Endothelial cell of umbilical vein (primary cell): ENCODE measurements at regions not wholly inside any gene's neighbourhood (a gene's known extent, or its start where the extent isn't known, plus 50 kb on each side); places are given as distances from the start of the nearest gene placed in this dataset.

Experiments
- BruUV-seq: library from RNA; stranded (reverse); fragments of 400-500 nt; replicated peaks from 2 replicates; lab custom pipeline; 2021; lab: Mats Ljungman, UMichigan
- CTCF ChIA-PET: fragments of 300-600, 350-600 bp; sonication (Branson Sonifier 250); formaldehyde crosslinking; loops from one replicate; lab custom pipeline; 2021; ENCODE audit warnings: antibody characterized with exemption, inconsistent platforms; lab: Charles Lee
- POLR2A ChIA-PET: fragments of 300-600, 350-600 bp; sonication (Branson Sonifier 250); formaldehyde crosslinking; loops from one replicate; lab custom pipeline; 2021; ENCODE audit warnings: antibody characterized with exemption, inconsistent platforms; lab: Charles Lee
- DNase-seq: peaks from one replicate; pipeline ENCODE4 v3.0.0-alpha.2; 2011; ENCODE audit warnings: low read depth, low spot score
- FAIRE-seq: peaks from 2 replicates; lab custom pipeline; 2011; peaks lifted over from hg19 to GRCh38; lab: Jason Lieb, UNC
- H2AFZ ChIP-seq: 2 replicates; pipeline ENCODE4 v1.6.0; 2012; ENCODE audit warnings: low read depth, low read length, control low read depth, inconsistent platforms
- H3K27ac ChIP-seq: 2 replicates; pipeline ENCODE4 v1.5.1; 2011; ENCODE audit warnings: low read depth, mild to moderate bottlenecking, control low read depth, low read length, moderate library complexity; ENCODE audit not compliant: insufficient read depth
- H3K27me3 ChIP-seq, 2 experiments: 2 replicates each; pipeline versions ENCODE4 v1.6.0 to v1.6.1; 2011; ENCODE audit warnings: low read length in 2 of 2, mixed read lengths in 1 of 2; ENCODE audit not compliant: control insufficient read depth in 2 of 2, insufficient read depth in 2 of 2
- H3K36me3 ChIP-seq, 2 experiments: 2 replicates in 1 of 2; 3 replicates in 1 of 2; pipeline ENCODE4 v1.5.1; 2011; ENCODE audit warnings: low read length in 2 of 2, mild to moderate bottlenecking in 1 of 2, moderate library complexity in 1 of 2; ENCODE audit not compliant: control insufficient read depth in 2 of 2, insufficient read depth in 2 of 2; ENCODE audit errors: extremely low read depth in 1 of 2
- H3K4me1 ChIP-seq: 3 replicates; pipeline ENCODE4 v1.5.1; 2011; ENCODE audit warnings: mild to moderate bottlenecking, low read length; ENCODE audit not compliant: control insufficient read depth, insufficient read depth; ENCODE audit errors: extremely low read depth
- H3K4me2 ChIP-seq: 2 replicates; pipeline ENCODE4 v1.6.1; 2011; ENCODE audit warnings: low read length, control low read depth, mixed read lengths; ENCODE audit not compliant: insufficient read depth
- H3K4me3 ChIP-seq, 3 experiments: fragments of 200-600 bp in 1 of 3; sonication (generic), shearing (Covaris generic) in 1 of 3; replicated peaks in 1 of 3; 2 replicates each; pipeline ENCODE4 v1.5.1; 2011 to 2016; ENCODE audit warnings: control low read depth in 3 of 3, low read length in 3 of 3, mild to moderate bottlenecking in 2 of 3, inconsistent platforms in 1 of 3, low read depth in 1 of 3, moderate library complexity in 1 of 3; ENCODE audit not compliant: insufficient read depth in 1 of 3
- H3K79me2 ChIP-seq: 2 replicates; pipeline ENCODE4 v1.6.0; 2012; ENCODE audit warnings: low read length, inconsistent platforms; ENCODE audit not compliant: control insufficient read depth, insufficient read depth
- H3K9ac ChIP-seq: replicated peaks from 2 replicates; pipeline ENCODE3; 2011; ENCODE audit warnings: low read length, control low read depth; ENCODE audit not compliant: insufficient read depth; ENCODE audit errors: extremely low read depth
- H3K9me1 ChIP-seq: replicated peaks from 3 replicates; pipeline ENCODE4 v1.6.0; 2011; ENCODE audit warnings: mild to moderate bottlenecking, low read length; ENCODE audit not compliant: control insufficient read depth, insufficient read depth; ENCODE audit errors: extremely low read depth
- H3K9me3 ChIP-seq: replicated peaks from 2 replicates; pipeline ENCODE4 v1.5.1; 2012; ENCODE audit warnings: low read length, inconsistent platforms; ENCODE audit not compliant: control insufficient read depth, insufficient read depth
- H4K20me1 ChIP-seq: replicated peaks from 2 replicates; pipeline ENCODE3; 2011; ENCODE audit warnings: mild to moderate bottlenecking, low read length; ENCODE audit not compliant: control insufficient read depth, insufficient read depth; ENCODE audit errors: extremely low read depth
- CTCF ChIP-seq, 2 donors: IDR thresholded peaks; 1 replicate in 1 of 2; 2 replicates in 1 of 2; pipeline ENCODE4 v1.5.1; 2011; ENCODE audit warnings: low read length in 2 of 2, mild to moderate bottlenecking in 2 of 2, moderate library complexity in 2 of 2, control low read depth in 1 of 2, inconsistent platforms in 1 of 2, low read depth in 1 of 2; ENCODE audit not compliant: insufficient read depth in 1 of 2; ENCODE audit errors: extremely low read depth in 1 of 2
- EZH2 ChIP-seq: IDR thresholded peaks from 2 replicates; pipeline ENCODE4 v1.6.1; 2012; ENCODE audit warnings: borderline replicate concordance, low read depth, mild to moderate bottlenecking, moderate library complexity, low read length, inconsistent platforms; ENCODE audit not compliant: severe bottlenecking
- FOS ChIP-seq: IDR thresholded peaks from 2 replicates; pipeline ENCODE4 v1.6.1; 2011; ENCODE audit warnings: mild to moderate bottlenecking, low read length, moderate library complexity, borderline replicate concordance; ENCODE audit not compliant: insufficient read depth
- GATA2 ChIP-seq: IDR thresholded peaks from 2 replicates; pipeline ENCODE4 v1.7.0; 2011; ENCODE audit warnings: low read depth, mild to moderate bottlenecking, moderate library complexity, mixed read lengths, low read length; ENCODE audit not compliant: insufficient read length, insufficient read depth
- JUN ChIP-seq: IDR thresholded peaks from 2 replicates; pipeline ENCODE4 v1.6.1; 2011; ENCODE audit warnings: borderline replicate concordance, low read depth; ENCODE audit not compliant: insufficient read length, insufficient read depth
- MAX ChIP-seq: IDR thresholded peaks from 2 replicates; pipeline ENCODE4 v1.6.1; 2011; ENCODE audit not compliant: insufficient read depth, insufficient read length
- MYC ChIP-seq: IDR thresholded peaks from one replicate; pipeline ENCODE4 v1.6.1; 2011; ENCODE audit warnings: mild to moderate bottlenecking, low read depth, low read length
- POLR2A ChIP-seq: IDR thresholded peaks from 2 replicates; pipeline ENCODE4 v1.6.1; 2012; ENCODE audit warnings: low read depth, mild to moderate bottlenecking, control low read depth, low read length
- POLR2AphosphoS5 ChIP-seq: IDR thresholded peaks from 2 replicates; pipeline ENCODE4 v1.6.1; 2012; ENCODE audit warnings: low read depth, mild to moderate bottlenecking, control low read depth, low read length, moderate library complexity; ENCODE audit not compliant: insufficient read depth
- dilution Hi-C: fragments of 300-500 bp; cut with MboI; formaldehyde crosslinking; loops from one replicate; pipeline ENCODE4 v1.15.0; 2019; ENCODE audit warnings: low sequenced_read_pairs; ENCODE audit not compliant: extremely low pct_ligation_motif_present
- intact Hi-C: fragments of 100-400 bp; cut with micrococcal nuclease; formaldehyde crosslinking; loops from one replicate; pipeline ENCODE4 v1.10.0; 2022

GRCh38 chr7:53237344-53237913 is 202.0 kb downstream of the POM121L12 start:
- Histone ChIP-seq H3K79me2 (no peaks in the 10 kb centered on the region), H3K4me2 (no peak overlapping the region), H3K27ac (no peak overlapping the region), H3K36me3 (no peaks in the 10 kb centered on the region), H4K20me1 (no peaks in the 10 kb centered on the region), H3K27me3 (no peaks in the 10 kb centered on the region), H3K4me3 (no peak overlapping the region), H3K9ac (no peak overlapping the region), H2AFZ (no peak overlapping the region), H3K4me1 (no peaks in the 10 kb centered on the region), H3K9me1 (no peaks in the 10 kb centered on the region), H3K9me3 (no peaks in the 10 kb centered on the region)
- ChIA-PET CTCF (interaction anchor here (0.8 to 1.7 kb wide), 2 partner anchors 9 kb away, joined by 4 to 6 read pairs; no protein-coding TSS in a partner anchor), POLR2A (no interaction called here)
- DNase-seq = no peak
- no TSS peak for BruUV-seq
- TF ChIP-seq EZH2 = no peak
- no peak for TF ChIP-seq POLR2A
- TF ChIP-seq MAX = no peak
- no peak for TF ChIP-seq JUN
- no peak for TF ChIP-seq POLR2AphosphoS5
- no peak for TF ChIP-seq CTCF (IDR thresholded peaks at IDR 0.05; ENCODE audit: extremely low read depth in 1 of 2, insufficient read depth in 1 of 2, low read depth in 1 of 2, low read length in 2 of 2)
- TF ChIP-seq FOS = no peak
- TF ChIP-seq MYC = no peak
- no peak for TF ChIP-seq GATA2
- no peak for FAIRE-seq
- intact Hi-C loops = no loop called here
- dilution Hi-C loops = no loop called here
